ENCODE measurements at regions not wholly inside any gene's neighbourhood (a gene's known extent, or its start where the extent isn't known, plus 50 kb on each side); places are given as distances from the start of the nearest gene placed in this dataset.

- H3K36me3 ChIP-seq (ENCODE audit: insufficient read depth, low read length), result no peaks in the 10 kb centered on the region
- no peaks in the 10 kb centered on the region for H3K79me2 ChIP-seq (ENCODE audit: insufficient read depth, low read length)
- no peak overlapping the region for H3K4me3 ChIP-seq (ENCODE audit: insufficient read depth, low read depth, low read length)
- no peak overlapping the region for H3K9ac ChIP-seq (ENCODE audit: low read length)
- H2AFZ ChIP-seq (ENCODE audit: low read depth, low read length), result no peak overlapping the region
- H3K4me1 ChIP-seq (ENCODE audit: insufficient read depth, low read length), result no peaks in the 10 kb centered on the region
- FAIRE-seq (no peak), DNase-seq (ENCODE audit: low read depth) (no peak)
- no peaks in the 10 kb centered on the region for H3K9me3 ChIP-seq (ENCODE audit: insufficient read depth, low read depth, low read length)
- no peaks in the 10 kb centered on the region for H3K27me3 ChIP-seq (ENCODE audit: insufficient read depth, low read length)
- TF ChIP-seq EZH2 (IDR thresholded peaks at IDR 0.05; ENCODE audit: insufficient read depth, low read length) (no peak), CTCF (IDR thresholded peaks at IDR 0.05; ENCODE audit: insufficient read depth, low read depth, low read length) (no peak)
- no peak overlapping the region for H3K4me2 ChIP-seq (ENCODE audit: low read length)
- Mint-ChIP-seq H3K27me3 (ENCODE audit: low read depth, unreplicated experiment) (no peaks in the 10 kb centered on the region), H3K4me1 (ENCODE audit: low read depth, unreplicated experiment) (no peaks in the 10 kb centered on the region), H3K9me3 (ENCODE audit: unreplicated experiment) (no peaks in the 10 kb centered on the region), H3K4me3 (ENCODE audit: unreplicated experiment) (no peak overlapping the region), H3K27ac (ENCODE audit: unreplicated experiment) (no peak overlapping the region), H3K36me3 (ENCODE audit: low read depth, unreplicated experiment) (no peaks in the 10 kb centered on the region)
- H3K27ac ChIP-seq (ENCODE audit: low read depth, low read length), result no peak overlapping the region
- no peaks in the 10 kb centered on the region for H4K20me1 ChIP-seq (ENCODE audit: insufficient read depth, low read length)
Observed at GRCh38 chr1:88404582-88404981, 279.5 kb upstream of the PKN2 start.

- Histone ChIP-seq H3K27ac (ENCODE audit: low read depth, low read length) (no peak overlapping the region), H4K20me1 (ENCODE audit: insufficient read depth, low read length) (no peaks in the 10 kb centered on the region), H2AFZ (ENCODE audit: low read depth, low read length) (no peak overlapping the region), H3K9ac (ENCODE audit: low read length) (no peak overlapping the region), H3K4me1 (ENCODE audit: insufficient read depth, low read length) (no peaks in the 10 kb centered on the region), H3K27me3 (ENCODE audit: insufficient read depth, low read length) (no peaks in the 10 kb centered on the region), H3K36me3 (ENCODE audit: insufficient read depth, low read length) (no peaks in the 10 kb centered on the region), H3K9me3 (ENCODE audit: insufficient read depth, low read depth, low read length) (no peaks in the 10 kb centered on the region), H3K4me2 (ENCODE audit: low read length) (no peak overlapping the region), H3K79me2 (ENCODE audit: insufficient read depth, low read length) (no peaks in the 10 kb centered on the region), H3K4me3 (ENCODE audit: insufficient read depth, low read depth, low read length) (no peak overlapping the region)
- Mint-ChIP-seq H3K27me3 (ENCODE audit: low read depth, unreplicated experiment) (no peaks in the 10 kb centered on the region), H3K27ac (ENCODE audit: unreplicated experiment) (no peak overlapping the region), H3K9me3 (ENCODE audit: unreplicated experiment) (no peaks in the 10 kb centered on the region), H3K4me3 (ENCODE audit: unreplicated experiment) (no peak overlapping the region), H3K4me1 (ENCODE audit: low read depth, unreplicated experiment) (no peaks in the 10 kb centered on the region), H3K36me3 (ENCODE audit: low read depth, unreplicated experiment) (no peaks in the 10 kb centered on the region)
- DNase-seq (ENCODE audit: low read depth) (no peak), FAIRE-seq (no peak)
- TF ChIP-seq CTCF (IDR thresholded peaks at IDR 0.05; ENCODE audit: insufficient read depth, low read depth, low read length) (no peak), EZH2 (IDR thresholded peaks at IDR 0.05; ENCODE audit: insufficient read depth, low read length) (no peak)
Observed at GRCh38 chr1:88407248-88407647, 276.8 kb upstream of the PKN2 start.

GRCh38 chr1:88421997-88422396, 262.1 kb upstream of the PKN2 start:
- FAIRE-seq (no peak), DNase-seq (ENCODE audit: low read depth) (peak; percentile 26)
- no peaks in the 10 kb centered on the region for H3K27me3 ChIP-seq (ENCODE audit: insufficient read depth, low read length)
- Mint-ChIP-seq H3K27me3 (ENCODE audit: low read depth, unreplicated experiment) (no peaks in the 10 kb centered on the region), H3K27ac (ENCODE audit: unreplicated experiment) (no peak overlapping the region), H3K9me3 (ENCODE audit: unreplicated experiment) (peaks cover 4% of the 10 kb centered on the region), H3K4me1 (ENCODE audit: low read depth, unreplicated experiment) (no peaks in the 10 kb centered on the region), H3K4me3 (ENCODE audit: unreplicated experiment) (no peak overlapping the region), H3K36me3 (ENCODE audit: low read depth, unreplicated experiment) (no peaks in the 10 kb centered on the region)
- no peak overlapping the region for H3K9ac ChIP-seq (ENCODE audit: low read length)
- no peak overlapping the region for H3K4me3 ChIP-seq (ENCODE audit: insufficient read depth, low read depth, low read length)
- H3K4me2 ChIP-seq (ENCODE audit: low read length), result no peak overlapping the region
- H4K20me1 ChIP-seq (ENCODE audit: insufficient read depth, low read length), result no peaks in the 10 kb centered on the region
- H2AFZ ChIP-seq (ENCODE audit: low read depth, low read length), result no peak overlapping the region
- H3K4me1 ChIP-seq (ENCODE audit: insufficient read depth, low read length), result no peaks in the 10 kb centered on the region
- no peak overlapping the region for H3K27ac ChIP-seq (ENCODE audit: low read depth, low read length)
- TF ChIP-seq EZH2 (IDR thresholded peaks at IDR 0.05; ENCODE audit: insufficient read depth, low read length), result no peak
- no peak for TF ChIP-seq CTCF (IDR thresholded peaks at IDR 0.05; ENCODE audit: insufficient read depth, low read depth, low read length)
- H3K36me3 ChIP-seq (ENCODE audit: insufficient read depth, low read length), result no peaks in the 10 kb centered on the region
- no peaks in the 10 kb centered on the region for H3K79me2 ChIP-seq (ENCODE audit: insufficient read depth, low read length)
- no peaks in the 10 kb centered on the region for H3K9me3 ChIP-seq (ENCODE audit: insufficient read depth, low read depth, low read length)
